NCI-H748 (cell line): ENCODE measurements at regions not wholly inside any gene's neighbourhood (a gene's known extent, or its start where the extent isn't known, plus 50 kb on each side); places are given as distances from the start of the nearest gene placed in this dataset.

Experiments used
- DNase-seq: peaks from one replicate; lab custom pipeline; 2025; ENCODE audit not compliant: unreplicated experiment; lab: John Stamatoyannopoulos, UW

DNA sequence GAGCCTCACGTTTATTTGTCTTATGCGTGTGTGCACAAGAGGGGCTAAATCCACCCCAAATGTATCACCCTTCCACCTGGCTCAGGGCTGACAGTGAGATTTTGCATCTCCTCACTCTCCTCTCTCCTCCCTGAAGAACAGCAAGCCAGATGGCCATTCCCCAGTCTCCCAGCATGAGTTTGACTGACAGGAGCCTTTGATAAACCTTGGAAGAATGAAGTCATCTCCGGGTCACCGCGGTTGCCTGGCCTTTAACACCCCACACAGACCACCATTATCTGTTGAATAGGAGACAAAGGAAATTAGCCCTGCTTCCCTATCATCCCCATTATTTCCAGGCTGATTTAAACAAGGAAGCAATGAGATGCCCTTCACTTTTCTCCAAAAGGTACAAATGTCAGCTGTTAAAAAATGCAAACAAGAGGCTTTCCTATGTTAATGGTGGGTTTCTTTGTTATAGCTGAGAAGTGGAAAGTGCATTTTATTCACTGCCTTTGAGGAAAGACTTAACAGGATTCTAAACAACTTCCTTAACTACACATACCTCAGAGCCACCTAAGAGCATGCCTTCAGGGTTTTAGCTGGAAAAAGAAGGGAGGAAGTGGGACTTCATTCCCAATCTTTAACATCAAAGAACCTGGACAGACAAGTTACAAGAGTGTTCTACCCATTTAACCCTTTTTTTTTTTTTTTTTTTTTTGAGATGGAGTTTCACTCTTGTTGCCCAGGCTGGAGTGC lies 524.8 kb upstream of the ID4 start:
- peak; percentile 32 for DNase-seq

DNA sequence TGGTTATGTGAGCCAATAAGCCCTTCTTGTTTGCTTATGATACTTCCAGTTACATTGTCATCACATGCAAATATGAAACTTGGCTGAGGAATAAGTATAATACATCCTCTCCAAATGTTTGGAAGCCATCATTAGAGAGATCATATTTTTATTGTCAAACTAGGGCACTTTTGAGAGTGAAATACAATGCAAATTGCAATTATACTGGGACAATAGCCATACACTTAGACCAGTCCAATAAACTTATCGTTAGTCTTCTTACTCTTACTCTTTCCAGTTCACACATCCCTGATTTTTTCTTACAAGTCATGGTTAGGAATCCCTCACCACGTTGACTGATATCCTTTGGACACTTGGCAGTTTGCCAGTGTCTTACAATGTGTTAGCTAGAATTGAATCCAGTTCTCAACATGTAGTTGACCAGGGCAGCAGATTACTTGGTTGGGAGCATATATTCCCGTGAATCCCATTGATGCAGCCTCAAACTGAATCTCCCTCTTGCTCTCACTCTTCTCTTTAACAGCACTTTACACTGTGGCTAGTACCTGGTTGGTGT lies 519.7 kb upstream of the ID4 start:
- peak; percentile 27 for DNase-seq

- DNase-seq, result no peak
Measured at GRCh38 chr6:19319005-19319404, 518.2 kb upstream of the ID4 start.

DNA sequence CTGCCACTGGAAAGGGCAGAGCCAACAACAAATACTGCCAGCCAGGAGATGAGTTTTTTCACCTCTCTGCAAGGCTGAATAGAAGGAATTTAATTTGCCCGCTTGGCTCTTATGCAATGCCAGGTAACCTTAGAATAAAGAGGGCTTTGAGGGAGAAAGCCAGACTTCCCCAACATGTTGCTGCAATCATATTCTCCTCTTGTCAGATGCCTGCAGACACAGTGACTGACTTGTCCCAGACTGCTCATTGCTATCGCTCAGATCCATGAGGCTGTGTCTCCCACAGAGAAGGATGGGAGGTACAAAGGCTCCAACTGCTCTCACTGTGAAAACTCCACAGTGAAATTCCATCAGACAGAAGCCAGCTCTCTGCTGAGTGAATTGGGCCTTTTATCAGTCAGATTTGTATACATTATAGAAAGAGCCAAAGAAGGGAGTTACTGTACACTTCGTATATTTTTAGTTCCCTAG lies 517.0 kb upstream of the ID4 start:
- DNase-seq, result no peak

DNA sequence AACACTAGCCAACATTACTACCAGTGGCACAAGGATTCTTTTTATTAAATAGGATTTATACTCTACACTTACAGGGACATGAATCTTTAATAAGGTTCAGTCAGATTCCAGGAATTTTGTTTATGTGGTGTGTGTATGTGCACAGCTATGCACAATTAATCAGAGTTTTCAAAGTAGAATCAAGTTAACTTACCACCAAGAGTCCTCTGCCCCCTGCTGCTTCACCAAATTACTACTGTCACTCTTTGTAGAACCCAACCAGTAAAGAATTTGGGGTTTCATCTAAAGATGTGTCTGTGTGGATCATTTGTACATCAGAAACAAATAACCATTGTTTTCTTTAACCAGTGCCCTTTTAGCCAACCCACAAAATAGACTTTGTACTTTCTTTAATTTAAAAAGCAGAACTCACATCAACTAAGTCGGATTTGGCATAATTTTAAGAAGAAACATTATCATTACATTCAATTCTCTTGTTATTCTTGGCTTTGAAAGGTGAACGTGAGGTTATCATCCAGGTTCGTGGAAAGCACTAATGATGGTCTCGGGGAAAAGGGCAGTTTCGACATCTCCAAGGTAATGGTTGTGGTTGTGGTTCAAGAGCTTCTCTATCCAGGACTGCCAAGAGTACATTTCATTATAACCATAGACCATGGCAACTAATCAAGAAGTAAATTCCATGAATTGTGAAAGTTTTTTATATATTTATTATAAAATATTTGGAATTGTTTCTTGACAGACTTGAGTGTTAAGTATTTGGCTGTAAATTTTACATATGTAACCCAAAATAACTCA lies 514.3 kb upstream of the ID4 start:
- DNase-seq, result no peak

DNA sequence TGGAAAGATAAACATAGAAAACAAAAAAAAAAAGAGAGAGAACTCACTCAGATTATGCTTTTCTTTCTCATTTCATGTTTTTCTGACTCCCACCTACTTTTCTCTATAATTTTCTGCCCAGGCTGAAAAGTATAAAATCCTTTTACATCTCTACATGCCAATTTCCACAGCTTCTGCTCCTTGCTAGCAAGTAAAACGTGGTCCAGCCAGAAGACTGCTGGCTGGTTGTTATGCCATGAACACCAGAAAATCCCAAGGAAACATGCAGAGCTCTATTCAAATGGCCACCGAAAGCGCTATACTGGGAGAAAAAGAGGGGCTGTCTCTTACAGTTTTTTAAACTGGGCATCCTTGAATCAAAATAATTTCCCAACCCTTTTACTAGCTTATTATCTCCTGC lies 512.8 kb upstream of the ID4 start:
- no peak for DNase-seq

- no peak for DNase-seq
Measured at GRCh38 chr6:19325335-19325789, 511.8 kb upstream of the ID4 start.

GRCh38 chr6:19327241-19327640 lies 509.9 kb upstream of the ID4 start:
- DNase-seq, result no peak

- no peak for DNase-seq
Measured at GRCh38 chr6:19327661-19328060, 509.5 kb upstream of the ID4 start.

DNA sequence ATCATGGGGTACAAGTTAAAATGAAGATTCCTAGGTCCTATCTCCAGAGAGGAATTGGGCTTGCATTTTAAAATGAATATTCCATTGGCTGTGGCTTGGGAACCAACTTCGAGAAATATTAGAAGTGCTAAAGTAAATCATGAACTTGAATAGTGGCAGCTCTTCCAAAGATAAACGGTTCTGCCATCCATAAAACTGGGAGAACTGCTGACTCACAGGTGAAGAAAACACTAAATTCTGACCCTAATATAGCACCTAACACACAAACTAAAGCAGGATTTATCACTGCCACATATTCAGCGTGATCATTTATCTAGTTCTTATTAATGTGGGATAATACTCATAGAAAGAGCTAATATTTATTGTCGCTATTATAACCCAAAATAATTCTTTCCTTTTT lies 508.1 kb upstream of the ID4 start:
- DNase-seq, result no peak

- DNase-seq, result no peak
Measured at GRCh38 chr6:19331089-19331488, 506.1 kb upstream of the ID4 start.

DNA sequence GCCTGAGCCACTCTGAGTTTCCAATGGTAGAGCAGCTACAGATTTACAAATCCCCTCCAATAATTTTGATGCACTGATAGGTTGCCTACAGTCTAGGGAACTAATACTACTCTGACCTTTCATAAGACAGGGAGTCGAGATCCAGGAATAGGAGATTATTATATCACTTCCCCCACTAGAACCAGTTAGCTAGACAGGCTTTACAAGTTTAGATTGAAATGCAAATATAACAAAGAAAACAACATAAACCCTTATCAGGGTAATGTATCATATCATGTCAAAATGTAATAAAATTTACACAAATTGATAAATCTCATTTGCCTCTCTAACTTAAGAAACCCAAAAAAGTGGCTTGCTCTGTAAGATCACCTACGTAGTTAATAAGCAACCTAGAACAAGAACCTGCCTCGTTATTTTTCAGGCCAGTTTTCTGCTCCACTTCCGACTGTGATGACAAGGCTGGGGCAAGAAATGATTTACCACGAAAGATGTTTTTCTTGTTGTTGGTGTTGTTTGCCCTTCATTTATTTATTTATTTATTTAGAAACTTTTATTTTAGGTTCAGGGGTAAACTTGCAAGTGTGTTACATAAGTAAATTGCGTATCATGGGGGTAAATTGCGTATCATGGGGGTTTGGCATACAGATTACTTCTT lies 504.2 kb upstream of the ID4 start:
- no peak for DNase-seq

DNA sequence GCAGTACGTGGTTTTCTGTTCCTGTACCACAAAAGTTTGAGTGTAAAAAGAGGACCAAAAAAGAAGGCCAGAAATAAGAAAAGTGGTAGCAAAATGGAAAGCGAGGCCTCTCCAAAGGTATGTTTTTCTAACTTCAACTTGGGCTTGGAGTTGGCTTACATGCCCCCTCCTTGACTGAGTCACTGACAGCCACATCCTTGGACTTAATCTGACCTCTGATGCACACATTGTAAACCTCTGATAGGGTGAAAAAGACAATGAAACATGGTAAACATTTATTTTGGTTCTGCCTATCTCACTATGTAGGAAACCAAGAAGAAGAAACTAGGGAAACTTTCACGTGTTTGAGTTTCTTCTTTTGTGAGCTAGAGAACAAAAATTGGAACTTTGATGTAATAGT lies 503.2 kb upstream of the ID4 start:
- DNase-seq, result no peak

- no peak for DNase-seq
Measured at GRCh38 chr6:19336579-19336978, 500.6 kb upstream of the ID4 start.

DNA sequence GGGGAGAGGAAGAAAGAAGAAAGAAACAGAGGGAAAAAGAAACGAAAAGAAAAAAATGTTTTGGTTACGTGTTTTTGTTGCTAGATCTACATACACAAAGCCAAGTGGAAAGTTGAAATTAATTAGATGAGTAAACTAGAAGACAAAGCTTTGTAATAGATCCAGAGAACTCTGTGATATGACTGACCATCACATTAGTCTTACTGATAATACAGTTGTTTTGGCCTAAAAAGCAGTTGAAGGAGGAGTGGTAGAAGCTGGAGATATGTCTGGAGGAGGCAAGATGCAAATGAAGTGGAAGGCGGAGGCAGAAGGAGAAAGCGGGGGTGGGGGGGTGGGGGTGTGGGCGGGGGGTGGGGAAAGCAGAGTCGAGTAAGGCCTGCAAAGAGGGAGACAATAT lies 500.1 kb upstream of the ID4 start:
- no peak for DNase-seq

- DNase-seq, result no peak
Measured at GRCh38 chr6:19342616-19343015, 494.6 kb upstream of the ID4 start.

DNA sequence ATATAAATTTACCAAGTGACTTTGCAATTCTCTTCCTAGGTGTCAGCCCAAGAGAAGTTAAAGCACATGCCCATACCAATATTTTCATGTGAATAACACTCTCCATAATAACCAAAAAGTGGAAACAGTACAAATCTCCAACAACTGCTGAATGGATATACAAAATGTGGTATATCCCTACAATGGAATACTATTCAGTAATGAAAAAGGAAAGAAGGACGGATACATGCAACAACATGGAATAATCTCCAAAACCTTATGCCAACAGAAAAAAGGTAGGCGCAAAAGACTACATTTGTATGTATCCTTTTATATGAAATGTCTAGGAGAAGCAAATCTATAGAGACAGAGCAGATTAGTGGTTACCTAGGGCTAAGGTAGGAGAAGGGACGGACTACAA lies 487.7 kb upstream of the ID4 start:
- no peak for DNase-seq

DNA sequence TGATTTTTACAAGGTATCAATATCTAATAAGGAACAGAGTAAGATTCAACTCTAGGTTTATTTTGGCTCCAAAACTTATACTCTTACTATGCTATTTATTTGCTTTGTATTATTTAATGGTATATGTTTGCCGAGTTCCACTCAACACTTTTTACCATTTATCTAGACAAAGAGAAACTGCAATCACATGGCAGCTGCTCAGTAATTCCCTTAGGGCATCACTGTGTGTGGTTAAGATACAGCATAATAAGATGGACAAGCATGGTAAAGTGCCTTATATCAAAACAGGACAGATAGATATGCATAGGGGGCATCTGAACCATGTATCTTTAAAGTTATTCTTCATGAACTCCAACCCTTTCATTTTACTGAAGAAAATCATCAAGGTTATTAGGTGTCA lies 483.0 kb upstream of the ID4 start:
- peak; percentile 73 for DNase-seq

DNA sequence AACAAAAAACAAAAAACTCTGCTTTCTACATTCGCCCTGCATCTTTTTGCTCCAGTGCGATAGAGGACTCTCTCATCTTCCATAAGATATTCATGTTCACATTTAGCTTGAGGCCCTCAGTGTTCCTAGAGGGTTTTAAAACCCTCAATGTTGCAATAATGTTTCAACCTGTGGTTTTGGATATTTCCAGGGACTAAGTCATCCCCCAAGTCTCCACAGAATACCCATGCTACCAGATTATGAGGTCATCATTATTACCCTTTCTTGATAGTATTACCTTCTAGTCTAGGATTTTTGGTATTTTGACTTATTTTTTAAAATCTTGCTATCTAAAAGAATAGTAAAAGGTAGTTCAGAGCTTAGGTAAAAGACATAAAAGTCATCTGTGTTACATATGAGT lies 480.5 kb upstream of the ID4 start:
- no peak for DNase-seq

DNA sequence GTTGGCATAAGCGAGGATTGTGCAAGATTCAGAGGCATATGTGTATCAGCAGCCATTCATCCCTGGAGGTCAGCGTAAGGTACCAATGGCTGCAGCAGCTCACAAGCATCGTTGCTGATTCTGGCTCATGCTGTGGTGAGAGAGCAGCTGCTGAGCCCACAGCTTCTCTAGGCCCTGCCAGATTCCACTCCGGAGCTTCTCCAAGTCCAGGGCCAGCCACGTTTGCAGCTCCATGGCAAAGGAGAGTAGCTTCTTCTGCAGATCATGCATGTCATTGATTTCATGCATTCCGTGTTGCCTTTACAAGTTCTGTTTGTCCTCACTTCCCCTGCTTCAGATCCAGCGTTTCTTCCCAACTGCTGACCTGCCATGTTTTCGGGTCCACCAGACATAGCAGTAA lies 474.8 kb upstream of the ID4 start:
- no peak for DNase-seq

GRCh38 chr6:19368511-19368910 lies 468.7 kb upstream of the ID4 start:
- no peak for DNase-seq

DNA sequence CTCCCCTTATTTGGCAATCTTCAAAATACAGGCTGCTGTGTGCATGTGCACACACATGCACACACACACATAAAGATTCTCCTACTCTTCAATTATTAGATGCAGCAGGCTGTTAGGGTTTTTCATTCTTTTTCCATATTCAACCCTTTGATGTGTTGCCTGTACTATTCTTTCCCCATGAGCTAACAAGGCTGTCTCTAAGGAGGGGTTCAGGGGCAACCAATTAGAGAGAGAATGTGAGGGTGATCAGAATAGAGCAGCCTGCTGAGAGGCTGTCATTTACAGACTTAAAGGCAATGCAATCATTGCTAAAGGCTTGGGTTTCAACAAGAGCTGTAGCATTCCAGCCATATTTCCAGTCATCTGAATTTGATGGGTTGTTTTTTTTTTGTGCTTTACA lies 467.4 kb upstream of the ID4 start:
- DNase-seq, result no peak
